Stimulated activated memory B cell treated with anti-CD40 and anti-IgM and Interleukin-4, amounts not matched to agents 10 μg/mL and 1 μg/mL and 100 μg/mL, for 72 hours (primary cell): ENCODE measurements at regions not wholly inside any gene's neighbourhood (a gene's known extent, or its start where the extent isn't known, plus 50 kb on each side); places are given as distances from the start of the nearest gene placed in this dataset.

ENCODE experiments used
- ATAC-seq: fragments of 150-1000 bp; cut with Tn5 transposase; 2 replicates; pipeline ENCODE4 v1.10.0; 2021
- H3K27ac Mint-ChIP-seq: one replicate; pipeline ENCODE4 v1.8.0; 2022; ENCODE audit warnings: mild to moderate bottlenecking, mixed read lengths
- H3K27me3 Mint-ChIP-seq: one replicate; pipeline ENCODE4 v1.8.0; 2022; ENCODE audit warnings: mixed read lengths
- H3K36me3 Mint-ChIP-seq: one replicate; pipeline ENCODE4 v1.8.0; 2022; ENCODE audit warnings: mixed read lengths
- H3K4me1 Mint-ChIP-seq: one replicate; pipeline ENCODE4 v1.8.0; 2022; ENCODE audit warnings: mixed read lengths
- H3K4me3 Mint-ChIP-seq: one replicate; pipeline ENCODE4 v1.8.0; 2022; ENCODE audit warnings: mild to moderate bottlenecking, moderate library complexity, mixed read lengths
- H3K9me3 Mint-ChIP-seq: one replicate; pipeline ENCODE4 v1.8.0; 2022; ENCODE audit warnings: mixed read lengths

DNA sequence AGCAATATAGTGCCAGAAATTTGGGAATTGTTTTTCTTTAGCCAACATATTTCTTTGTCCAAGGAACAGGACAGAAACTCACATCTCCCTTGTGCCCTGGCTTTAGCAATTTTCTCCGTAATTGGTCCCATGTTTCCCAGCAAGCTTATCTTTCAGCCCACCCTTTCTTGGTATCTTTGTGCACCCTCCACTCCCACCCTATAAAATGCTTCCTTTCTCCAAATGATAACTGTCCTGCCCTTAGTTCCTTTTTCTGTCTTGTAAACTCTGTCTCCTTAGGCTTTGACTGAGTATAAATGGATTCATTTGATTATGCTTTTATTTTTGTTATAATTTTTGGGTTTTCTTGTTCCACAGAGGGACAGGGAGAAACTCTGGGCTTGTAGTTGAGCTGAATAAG lies 442.8 kb downstream of the ATP23 start:
- no peaks in the 10 kb centered on the region for H3K36me3 Mint-ChIP-seq
- H3K4me1 Mint-ChIP-seq, result no peaks in the 10 kb centered on the region
- no peak overlapping the region for H3K27ac Mint-ChIP-seq
- H3K4me3 Mint-ChIP-seq, result no peak overlapping the region
- no peak for ATAC-seq
- no peaks in the 10 kb centered on the region for H3K9me3 Mint-ChIP-seq
- H3K27me3 Mint-ChIP-seq, result peaks cover 19% of the 10 kb centered on the region

DNA sequence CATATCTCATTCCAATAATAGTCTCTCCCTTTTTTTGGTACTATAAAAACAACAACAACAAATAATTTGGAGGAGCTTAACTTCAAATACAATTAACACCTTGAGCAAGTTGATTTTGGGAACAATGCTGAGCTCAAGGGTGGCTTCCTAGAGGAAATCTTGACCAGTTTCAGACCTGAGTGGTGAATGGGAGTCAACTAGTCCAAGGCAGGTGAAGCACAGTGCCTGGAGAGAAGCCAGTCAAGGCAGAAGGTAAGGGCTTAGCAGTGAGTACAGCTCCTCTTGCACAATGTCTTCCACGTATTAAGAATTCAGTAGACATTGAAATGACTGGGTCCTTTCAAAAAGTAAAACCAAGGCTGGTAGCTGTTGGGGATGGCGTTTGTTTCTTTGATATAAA lies 444.8 kb downstream of the ATP23 start:
- no peaks in the 10 kb centered on the region for H3K9me3 Mint-ChIP-seq
- H3K4me3 Mint-ChIP-seq, result no peak overlapping the region
- no peak for ATAC-seq
- H3K36me3 Mint-ChIP-seq, result no peaks in the 10 kb centered on the region
- no peak overlapping the region for H3K27ac Mint-ChIP-seq
- H3K4me1 Mint-ChIP-seq, result no peaks in the 10 kb centered on the region
- H3K27me3 Mint-ChIP-seq, result peaks cover 19% of the 10 kb centered on the region

DNA sequence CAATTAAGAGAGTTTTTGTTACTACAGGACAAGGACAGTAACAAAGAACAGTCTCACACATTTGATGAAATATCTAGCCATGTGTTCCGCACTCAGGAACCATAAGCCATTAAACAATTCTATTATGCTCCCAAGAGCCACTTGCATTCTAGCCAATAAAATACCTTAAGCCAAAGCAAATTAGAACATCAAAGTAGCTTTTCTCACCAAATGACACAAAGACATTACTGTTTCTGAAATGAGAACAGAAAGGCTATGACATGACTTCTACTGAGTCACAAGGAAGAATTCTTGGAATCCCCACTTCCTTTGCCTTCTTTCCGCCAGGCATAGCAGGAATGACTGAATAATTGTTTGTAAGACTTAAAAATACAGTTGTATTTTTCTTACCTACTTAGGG lies 445.8 kb downstream of the ATP23 start:
- H3K9me3 Mint-ChIP-seq, result no peaks in the 10 kb centered on the region
- no peaks in the 10 kb centered on the region for H3K36me3 Mint-ChIP-seq
- H3K27me3 Mint-ChIP-seq, result peaks cover 16% of the 10 kb centered on the region
- H3K4me1 Mint-ChIP-seq, result no peaks in the 10 kb centered on the region
- no peak overlapping the region for H3K4me3 Mint-ChIP-seq
- ATAC-seq, result no peak
- no peak overlapping the region for H3K27ac Mint-ChIP-seq

DNA sequence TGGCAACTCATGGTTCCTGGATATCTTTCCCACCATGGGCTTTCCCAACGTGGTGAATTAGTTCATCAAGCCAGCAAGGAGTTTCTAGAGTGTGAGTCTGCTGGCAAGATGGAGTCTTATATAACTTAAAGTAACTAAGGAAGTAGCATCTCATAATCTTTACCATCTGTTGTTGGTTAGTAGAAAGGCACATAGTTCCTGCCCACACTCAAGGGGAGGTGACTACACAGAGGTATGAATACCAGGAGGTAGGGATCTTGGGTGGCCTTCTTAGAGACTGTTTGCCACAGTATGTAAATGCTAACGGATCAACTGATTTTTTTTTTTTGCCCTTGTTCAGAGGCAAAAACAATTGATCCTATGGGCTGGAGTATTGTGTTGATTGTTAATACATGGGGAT lies 446.9 kb downstream of the ATP23 start:
- no peaks in the 10 kb centered on the region for H3K4me1 Mint-ChIP-seq
- no peak overlapping the region for H3K27ac Mint-ChIP-seq
- ATAC-seq, result no peak
- H3K36me3 Mint-ChIP-seq, result no peaks in the 10 kb centered on the region
- H3K27me3 Mint-ChIP-seq, result peaks cover 10% of the 10 kb centered on the region
- H3K9me3 Mint-ChIP-seq, result no peaks in the 10 kb centered on the region
- no peak overlapping the region for H3K4me3 Mint-ChIP-seq

DNA sequence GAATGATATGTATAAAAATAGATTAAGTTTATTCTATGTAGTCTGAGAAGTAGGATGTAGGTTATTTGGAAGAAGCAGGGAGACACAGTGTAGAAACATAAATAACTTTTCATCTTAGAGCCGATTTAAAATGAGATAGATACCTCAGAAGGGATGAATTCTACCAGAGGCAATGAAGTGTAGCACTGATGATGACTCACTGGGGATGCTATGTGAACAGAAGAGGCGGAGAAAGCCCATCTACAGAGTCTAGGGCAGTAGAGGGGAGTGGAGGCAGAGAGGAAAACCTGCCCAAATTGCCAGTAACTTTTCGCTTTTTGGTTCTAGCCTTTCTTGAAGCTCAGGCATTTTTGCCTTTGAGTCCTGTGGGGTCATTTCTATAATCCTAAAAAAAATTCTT lies 451.8 kb downstream of the ATP23 start:
- Mint-ChIP-seq H3K4me1 (no peaks in the 10 kb centered on the region), H3K27ac (no peak overlapping the region), H3K4me3 (no peak overlapping the region), H3K27me3 (no peaks in the 10 kb centered on the region), H3K9me3 (peaks cover 9% of the 10 kb centered on the region), H3K36me3 (no peaks in the 10 kb centered on the region)
- ATAC-seq, result no peak

DNA sequence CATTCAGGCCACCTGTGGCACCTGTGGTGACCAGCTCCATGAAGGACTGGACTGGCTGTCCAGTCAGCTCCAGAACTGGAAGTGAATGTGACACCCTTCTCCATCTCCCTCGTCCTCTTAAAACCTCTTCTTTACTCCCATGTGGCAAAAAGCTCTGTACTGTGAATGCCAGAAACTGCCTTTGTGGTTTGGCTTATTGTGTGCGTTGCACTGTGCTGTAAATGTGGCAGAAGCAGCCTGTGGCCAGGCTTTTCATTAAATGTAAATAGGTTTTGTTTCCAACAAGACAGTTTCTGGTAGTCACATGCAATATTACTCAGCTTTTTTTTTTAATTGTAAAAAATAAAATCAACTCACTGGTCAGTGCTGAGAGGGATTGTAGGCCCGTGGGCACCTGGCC lies 453.7 kb downstream of the ATP23 start:
- Mint-ChIP-seq H3K4me1 (no peaks in the 10 kb centered on the region), H3K9me3 (peaks cover 14% of the 10 kb centered on the region), H3K4me3 (no peak overlapping the region), H3K27me3 (peaks cover 16% of the 10 kb centered on the region), H3K27ac (no peak overlapping the region), H3K36me3 (no peaks in the 10 kb centered on the region)
- no peak for ATAC-seq

DNA sequence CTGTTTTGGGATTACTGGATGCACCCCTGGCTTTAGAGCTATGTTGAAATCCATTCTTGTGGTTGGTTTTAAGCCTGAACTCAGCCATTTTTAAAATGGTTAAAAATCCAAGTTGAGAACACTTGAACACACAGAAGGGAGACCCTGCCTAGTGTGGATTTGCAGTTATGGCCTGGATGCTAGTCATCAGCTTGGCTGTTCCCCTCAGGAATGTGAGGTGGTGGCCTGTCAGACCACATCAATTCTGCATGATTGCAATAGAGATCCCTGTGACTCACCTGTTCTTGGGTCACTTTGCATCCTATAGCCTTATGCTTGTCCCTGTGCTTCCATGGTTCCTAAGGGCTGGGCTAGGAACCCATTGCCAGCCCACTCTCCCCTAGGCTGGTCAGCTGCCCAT lies 454.1 kb downstream of the ATP23 start:
- Mint-ChIP-seq H3K36me3 (no peaks in the 10 kb centered on the region), H3K9me3 (peaks cover 16% of the 10 kb centered on the region), H3K27ac (no peak overlapping the region), H3K4me1 (no peaks in the 10 kb centered on the region), H3K4me3 (no peak overlapping the region), H3K27me3 (peaks cover 18% of the 10 kb centered on the region)
- ATAC-seq, result no peak

DNA sequence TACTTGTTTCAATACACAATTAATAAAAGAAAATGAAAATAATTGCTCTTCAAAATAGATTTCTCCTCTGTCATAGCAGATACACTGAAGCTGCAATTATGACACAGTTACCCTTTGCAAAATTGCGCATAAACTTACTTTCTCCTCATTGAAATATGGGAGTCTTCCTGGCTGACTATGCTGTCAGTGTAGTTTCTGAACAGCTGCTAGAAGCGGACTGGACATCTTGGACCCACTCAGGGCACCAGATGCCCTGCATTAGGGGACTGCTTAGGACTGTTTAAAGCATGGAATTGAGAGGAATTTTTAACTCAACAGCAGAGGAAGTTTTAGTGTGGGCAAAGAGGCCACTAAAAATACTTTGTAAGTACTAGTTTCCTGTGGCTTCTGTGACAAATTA lies 454.9 kb downstream of the ATP23 start:
- Mint-ChIP-seq H3K4me1 (no peaks in the 10 kb centered on the region), H3K4me3 (no peak overlapping the region), H3K9me3 (peaks cover 16% of the 10 kb centered on the region), H3K36me3 (no peaks in the 10 kb centered on the region), H3K27me3 (peaks cover 18% of the 10 kb centered on the region), H3K27ac (no peak overlapping the region)
- ATAC-seq, result no peak

DNA sequence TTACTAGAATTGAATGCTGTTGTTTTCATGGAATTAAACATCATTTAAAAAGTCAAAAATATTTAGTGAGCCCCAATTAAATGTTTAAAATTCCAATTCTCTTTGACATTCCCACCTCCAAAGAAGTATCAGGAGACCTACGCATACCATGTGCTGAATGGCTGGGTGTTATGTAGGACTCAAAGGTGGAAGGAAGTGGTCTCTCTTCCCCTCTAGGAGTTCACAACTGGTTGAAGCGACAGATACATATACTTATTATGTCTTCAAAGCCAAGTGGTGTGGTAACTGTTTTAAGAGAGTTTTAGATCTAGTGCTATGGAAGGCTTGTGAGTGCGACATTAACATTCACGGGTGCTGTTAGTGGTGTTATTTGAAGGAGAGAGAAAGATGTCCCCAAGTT lies 464.0 kb downstream of the ATP23 start:
- no peak overlapping the region for H3K27ac Mint-ChIP-seq
- no peak overlapping the region for H3K4me3 Mint-ChIP-seq
- H3K9me3 Mint-ChIP-seq, result no peaks in the 10 kb centered on the region
- H3K36me3 Mint-ChIP-seq, result no peaks in the 10 kb centered on the region
- ATAC-seq, result no peak
- no peaks in the 10 kb centered on the region for H3K27me3 Mint-ChIP-seq
- H3K4me1 Mint-ChIP-seq, result no peaks in the 10 kb centered on the region

DNA sequence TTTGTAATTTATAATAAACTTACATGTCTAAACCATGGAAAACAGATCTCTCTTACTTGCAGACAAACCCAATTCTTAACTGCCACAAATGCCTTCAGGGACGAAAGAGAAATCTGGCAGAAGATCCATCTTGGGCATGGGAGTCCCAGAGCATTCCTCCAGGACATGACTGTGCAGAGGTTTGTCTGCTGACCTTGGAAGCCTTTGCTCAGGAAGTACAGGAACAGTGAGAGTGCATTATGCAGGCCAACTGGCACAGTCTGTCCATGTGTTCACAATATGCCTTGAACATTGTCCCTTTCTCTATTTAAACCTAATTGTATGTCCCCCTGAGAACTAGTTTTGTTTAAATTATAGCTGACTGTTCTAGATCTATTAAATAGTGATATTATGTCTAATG lies 467.1 kb downstream of the ATP23 start:
- no peak for ATAC-seq
- H3K36me3 Mint-ChIP-seq, result no peaks in the 10 kb centered on the region

DNA sequence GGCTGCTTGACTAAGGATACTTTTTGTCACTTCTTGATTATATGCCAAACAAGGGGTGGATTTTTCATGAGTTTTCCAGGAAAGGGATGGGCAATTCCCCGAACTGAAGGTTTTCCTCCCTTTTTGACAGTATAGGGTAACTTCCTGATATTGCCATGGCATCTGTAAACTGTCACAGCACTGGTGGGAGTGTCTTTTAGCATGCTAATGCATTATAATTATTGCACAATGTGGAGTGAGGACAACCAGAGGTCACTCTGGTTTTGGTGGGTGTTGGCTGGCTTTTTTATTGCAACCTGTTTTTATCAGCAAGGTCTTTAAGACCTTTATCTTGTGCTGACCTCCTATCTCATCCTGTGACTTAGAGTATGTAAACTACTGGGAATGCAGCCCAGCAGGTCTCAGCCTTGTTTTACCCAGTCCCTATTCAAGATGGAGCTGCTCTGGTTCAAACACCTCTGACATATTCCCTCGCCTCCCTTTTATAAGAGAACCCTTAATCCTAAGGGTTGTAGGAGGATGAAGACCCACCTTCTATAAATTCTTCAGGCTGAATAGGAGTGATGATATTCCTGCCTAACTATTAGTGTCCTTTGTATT lies 471.2 kb downstream of the ATP23 start:
- Mint-ChIP-seq H3K27me3 (no peaks in the 10 kb centered on the region), H3K9me3 (peaks cover 3% of the 10 kb centered on the region), H3K36me3 (no peaks in the 10 kb centered on the region), H3K27ac (no peak overlapping the region), H3K4me1 (no peaks in the 10 kb centered on the region), H3K4me3 (no peak overlapping the region)
- no peak for ATAC-seq

More for the DNA sequence above, 467.1 kb downstream of the ATP23 start:
- Mint-ChIP-seq H3K4me3 (no peak overlapping the region), H3K27ac (no peak overlapping the region), H3K9me3 (peaks cover 3% of the 10 kb centered on the region), H3K27me3 (no peaks in the 10 kb centered on the region), H3K4me1 (no peaks in the 10 kb centered on the region)

DNA sequence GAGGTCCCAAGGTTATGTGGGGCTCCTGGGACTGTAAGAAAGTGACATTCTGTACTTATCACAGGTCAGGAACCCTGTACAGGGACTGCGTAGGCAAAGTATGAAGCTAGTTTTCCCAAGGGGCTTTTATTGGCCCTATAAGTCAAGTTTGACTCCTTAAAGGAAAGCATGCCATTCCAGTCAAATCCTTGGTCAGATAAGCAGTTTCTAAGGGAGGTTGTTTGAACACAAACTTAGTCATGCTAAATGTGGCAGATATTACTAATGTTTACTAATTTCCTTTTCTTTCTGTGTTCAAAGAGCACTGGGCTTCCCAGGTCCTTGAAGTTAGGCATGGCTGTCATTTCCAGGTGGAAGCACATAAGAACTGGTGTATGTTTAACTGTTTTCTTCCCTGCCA lies 472.4 kb downstream of the ATP23 start:
- no peaks in the 10 kb centered on the region for H3K4me1 Mint-ChIP-seq
- no peaks in the 10 kb centered on the region for H3K27me3 Mint-ChIP-seq
- no peaks in the 10 kb centered on the region for H3K36me3 Mint-ChIP-seq
- no peak for ATAC-seq
- H3K9me3 Mint-ChIP-seq, result peaks cover 3% of the 10 kb centered on the region
- no peak overlapping the region for H3K4me3 Mint-ChIP-seq
- H3K27ac Mint-ChIP-seq, result no peak overlapping the region

DNA sequence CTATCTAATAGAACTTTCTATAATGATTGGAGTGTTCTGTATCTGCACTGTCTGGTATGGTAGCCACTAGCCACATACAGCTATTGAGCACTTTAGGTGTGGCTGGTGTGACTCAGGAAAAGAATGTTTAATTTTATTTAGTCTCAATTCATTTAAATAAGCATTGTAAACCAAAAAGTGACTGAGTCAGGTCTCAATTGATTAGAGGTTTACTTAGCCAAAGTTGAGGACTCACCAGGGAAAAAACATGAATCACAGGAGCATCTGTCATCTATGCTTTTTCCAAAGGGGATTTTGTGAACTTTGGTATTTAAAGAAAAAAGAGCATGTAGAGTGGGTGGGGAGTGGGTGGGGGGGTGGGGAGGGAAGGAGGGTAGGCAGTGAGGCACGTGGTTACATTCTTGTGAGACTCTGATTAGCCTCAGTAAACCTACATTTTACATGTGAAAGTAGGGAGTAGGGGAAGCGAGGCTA lies 473.1 kb downstream of the ATP23 start:
- Mint-ChIP-seq H3K27ac (no peak overlapping the region), H3K9me3 (peaks cover 3% of the 10 kb centered on the region), H3K4me3 (no peak overlapping the region), H3K27me3 (no peaks in the 10 kb centered on the region), H3K4me1 (no peaks in the 10 kb centered on the region), H3K36me3 (no peaks in the 10 kb centered on the region)
- no peak for ATAC-seq

DNA sequence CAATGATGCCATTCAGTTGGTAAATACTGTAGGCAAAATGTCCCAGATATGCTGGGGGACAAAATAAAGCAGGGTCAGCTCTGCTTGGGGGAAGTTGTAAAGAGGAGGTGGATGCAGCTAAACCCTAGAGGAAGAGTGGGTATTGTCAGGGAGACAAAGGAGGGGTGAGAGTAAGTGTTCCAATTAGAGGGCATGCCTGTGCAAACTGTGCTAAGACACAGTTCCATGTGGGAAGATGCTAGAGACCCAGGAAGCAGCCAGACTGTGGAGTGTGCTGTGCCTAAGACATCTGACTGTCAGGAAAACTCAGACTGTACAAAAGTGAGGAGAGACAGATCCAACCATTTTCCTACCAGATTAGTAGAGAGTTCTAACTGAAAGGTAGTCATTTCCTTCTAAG lies 474.3 kb downstream of the ATP23 start:
- Mint-ChIP-seq H3K27ac (no peak overlapping the region), H3K36me3 (no peaks in the 10 kb centered on the region), H3K27me3 (no peaks in the 10 kb centered on the region), H3K4me1 (no peaks in the 10 kb centered on the region), H3K9me3 (peaks cover 3% of the 10 kb centered on the region), H3K4me3 (no peak overlapping the region)
- ATAC-seq, result no peak

DNA sequence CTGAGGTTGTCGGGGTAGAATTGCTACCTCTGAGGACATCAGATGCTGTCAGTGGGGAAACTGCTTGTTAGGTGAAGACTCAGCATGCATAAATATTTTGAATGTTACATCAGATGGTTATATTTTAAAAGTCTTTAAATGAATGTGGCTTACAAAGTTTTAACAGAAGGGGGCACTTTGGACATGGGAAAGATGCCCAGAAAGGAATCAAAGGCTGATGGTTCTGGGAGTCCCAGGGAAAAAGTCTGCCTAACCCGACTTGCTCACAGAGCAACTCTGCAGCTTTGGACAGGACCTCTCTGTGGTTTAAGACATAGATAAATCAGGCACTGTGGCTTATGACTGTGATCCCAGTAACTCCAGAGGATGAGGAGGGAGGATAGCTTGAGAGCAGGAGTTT lies 474.9 kb downstream of the ATP23 start:
- no peaks in the 10 kb centered on the region for H3K27me3 Mint-ChIP-seq
- H3K36me3 Mint-ChIP-seq, result no peaks in the 10 kb centered on the region
- no peak overlapping the region for H3K4me3 Mint-ChIP-seq
- H3K27ac Mint-ChIP-seq, result no peak overlapping the region
- no peaks in the 10 kb centered on the region for H3K4me1 Mint-ChIP-seq
- peaks cover 3% of the 10 kb centered on the region for H3K9me3 Mint-ChIP-seq
- ATAC-seq, result no peak

DNA sequence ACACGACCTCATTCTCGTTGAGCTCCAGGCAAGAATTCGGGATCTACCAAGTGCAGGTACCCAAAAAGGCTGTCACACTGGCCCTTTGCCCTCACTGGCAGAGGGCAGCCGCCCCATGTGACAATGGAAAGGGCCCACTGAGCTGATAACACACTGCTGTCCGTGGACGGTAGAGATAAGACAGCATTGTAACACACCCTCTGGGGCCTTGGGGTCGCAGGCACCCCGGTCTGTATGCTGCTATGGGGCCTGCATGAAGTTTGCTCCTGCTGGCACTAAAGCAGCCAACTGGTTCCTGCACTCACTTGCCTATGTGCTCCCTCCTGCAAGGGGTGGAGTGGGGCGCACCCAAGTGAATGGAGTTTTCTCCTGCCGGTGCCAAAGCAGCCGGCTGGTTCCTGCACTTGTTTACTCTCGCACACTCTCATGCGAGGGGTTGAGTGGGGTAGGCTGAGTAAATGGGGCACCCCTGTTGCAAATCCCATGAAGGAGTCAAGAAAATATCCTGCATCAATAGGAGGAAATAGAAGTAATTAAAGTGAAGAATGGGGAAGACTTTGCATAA lies 477.9 kb downstream of the ATP23 start:
- no peaks in the 10 kb centered on the region for H3K4me1 Mint-ChIP-seq
- H3K27me3 Mint-ChIP-seq, result no peaks in the 10 kb centered on the region
- H3K9me3 Mint-ChIP-seq, result no peaks in the 10 kb centered on the region
- no peak overlapping the region for H3K27ac Mint-ChIP-seq
- ATAC-seq, result no peak
- no peak overlapping the region for H3K4me3 Mint-ChIP-seq
- H3K36me3 Mint-ChIP-seq, result no peaks in the 10 kb centered on the region
